ENCODE measurements at regions not wholly inside any gene's neighbourhood (a gene's known extent, or its start where the extent isn't known, plus 50 kb on each side); places are given as distances from the start of the nearest gene placed in this dataset.

GRCh38 chr9:106082621-106083020 lies 388.3 kb downstream of the TMEM38B start:
- no peak for TF ChIP-seq POLR2AphosphoS5 (IDR thresholded peaks at IDR 0.05; ENCODE audit: low read depth, low read length)
- no peak for TF ChIP-seq SIN3A (IDR thresholded peaks at IDR 0.05; ENCODE audit: borderline replicate concordance, insufficient read depth, low read length)
- no peak for TF ChIP-seq TAF1 (IDR thresholded peaks at IDR 0.05; ENCODE audit: borderline replicate concordance, insufficient read depth, low read length)

Data from PFSK-1 (cell line).